K562 (cell line): ENCODE measurements at regions not wholly inside any gene's neighbourhood (a gene's known extent, or its start where the extent isn't known, plus 50 kb on each side); places are given as distances from the start of the nearest gene placed in this dataset.

Source experiments
- ATAC-seq: fragments of 200-7000 bp; cut with Tn5 transposase; 3 replicates; pipeline ENCODE4 v1.9.1; 2020; ENCODE audit warnings: moderate library complexity
- BruUV-seq: library from RNA; stranded (reverse); fragments of 400-500 nt; replicated peaks from 2 replicates; lab custom pipeline; 2021; lab: Mats Ljungman, UMichigan
- CTCF ChIA-PET: fragments of 300-600 bp; formaldehyde crosslinking; extraction: SDS; loops from one replicate; lab custom pipeline; 2021; ENCODE audit warnings: low intra/inter-chr PET ratio; lab: Yijun Ruan, JAX
- POLR2A ChIA-PET: fragments of 300-600, 350-650 bp; sonication (Branson Sonifier 250); formaldehyde crosslinking; extraction: SDS; loops from one replicate; lab custom pipeline; 2021; ENCODE audit warnings: antibody characterized with exemption, inconsistent platforms; lab: Yijun Ruan, JAX
- DNase-seq, 4 experiments: peaks; one replicate each; pipeline versions ENCODE4 v3.0.0 to v3.0.0-alpha.2; 2011 to 2018; ENCODE audit warnings: low spot score in 3 of 4, mixed read lengths in 3 of 4; ENCODE audit errors: extremely low read depth in 1 of 4
- FAIRE-seq: peaks from 2 replicates; lab custom pipeline; 2011; peaks lifted over from hg19 to GRCh38; lab: Jason Lieb, UNC
- H2AFZ ChIP-seq: 2 replicates; pipeline ENCODE4 v1.6.0; 2011; ENCODE audit warnings: low read depth, low read length, control low read depth, inconsistent platforms
- H3K27ac ChIP-seq: fragments of 200-600 bp; 3 replicates; pipeline ENCODE4 v1.8.0; 2011; ENCODE audit warnings: low read depth, mild to moderate bottlenecking, control low read depth, inconsistent platforms, low read length, moderate library complexity, mixed read lengths; ENCODE audit errors: extremely low read depth
- H3K27me3 ChIP-seq, 2 experiments: fragments of 300-600 bp in 1 of 2; 2 replicates in 1 of 2; 3 replicates in 1 of 2; pipeline versions ENCODE4 v1.6.0 to v1.8.0; 2011; ENCODE audit warnings: inconsistent platforms in 2 of 2, low read length in 2 of 2, mild to moderate bottlenecking in 1 of 2, mixed read lengths in 1 of 2, moderate library complexity in 1 of 2; ENCODE audit not compliant: control insufficient read depth in 2 of 2, insufficient read depth in 2 of 2
- H3K36me3 ChIP-seq: fragments of 300-600 bp; 3 replicates; pipeline ENCODE4 v1.8.0; 2011; ENCODE audit warnings: mild to moderate bottlenecking, low read length, inconsistent platforms; ENCODE audit not compliant: control insufficient read depth, insufficient read depth
- H3K4me1 ChIP-seq, 2 experiments: fragments of 200-600 bp in 1 of 2; replicated peaks in 1 of 2; 2 replicates in 1 of 2; 3 replicates in 1 of 2; pipeline versions ENCODE4 v1.5.1 to v1.8.0; 2011; ENCODE audit warnings: inconsistent platforms in 2 of 2, low read length in 2 of 2, mild to moderate bottlenecking in 1 of 2, mixed read lengths in 1 of 2, moderate library complexity in 1 of 2; ENCODE audit not compliant: control insufficient read depth in 2 of 2, insufficient read depth in 2 of 2
- H3K4me2 ChIP-seq: 2 replicates; pipeline ENCODE4 v1.6.1; 2011; ENCODE audit warnings: low read length, control low read depth, inconsistent platforms, mixed read lengths; ENCODE audit not compliant: insufficient read depth
- H3K4me3 ChIP-seq: fragments of 200-600 bp; sonication (generic), shearing (Covaris generic); 2 replicates; pipeline ENCODE4 v1.5.1; 2016; ENCODE audit warnings: control low read depth, inconsistent platforms
- H3K79me2 ChIP-seq: fragments of 200-600 bp; 3 replicates; pipeline ENCODE4 v1.8.0; 2011; ENCODE audit warnings: low read length, inconsistent platforms; ENCODE audit not compliant: control insufficient read depth, insufficient read depth
- H3K9ac ChIP-seq, 2 experiments: 2 replicates each; pipeline versions ENCODE4 v1.6.0 to v1.6.1; 2011; ENCODE audit warnings: low read depth in 2 of 2, low read length in 2 of 2, control low read depth in 1 of 2, inconsistent platforms in 1 of 2, mild to moderate bottlenecking in 1 of 2, mixed read lengths in 1 of 2; ENCODE audit not compliant: insufficient read depth in 1 of 2
- H3K9me1 ChIP-seq: one replicate; pipeline ENCODE4 v1.6.0; 2011; ENCODE audit warnings: inconsistent platforms, mild to moderate bottlenecking, low read length, moderate library complexity; ENCODE audit not compliant: control insufficient read depth, insufficient read depth
- H3K9me3 ChIP-seq: replicated peaks from 2 replicates; pipeline ENCODE4 v1.5.1; 2011; ENCODE audit warnings: low read depth, low read length, inconsistent platforms; ENCODE audit not compliant: control insufficient read depth, insufficient read depth
- H4K20me1 ChIP-seq: replicated peaks from 2 replicates; pipeline ENCODE4 v1.6.1; 2011; ENCODE audit warnings: low read length, inconsistent platforms, mixed read lengths; ENCODE audit not compliant: control insufficient read depth, insufficient read depth
- HNRNPK ChIP-seq: fragments of 200-400 bp; formaldehyde crosslinking; IDR thresholded peaks from one replicate; pipeline ENCODE4 v1.6.1; 2018; ENCODE audit warnings: mild to moderate bottlenecking, low read depth, low read length; ENCODE audit not compliant: poor library complexity, severe bottlenecking
- KAT8 ChIP-seq: fragments of 450-650 bp; IDR thresholded peaks from 2 replicates; pipeline ENCODE4 v1.6.1; 2016; ENCODE audit warnings: low read depth, mild to moderate bottlenecking
- RAD21 ChIP-seq, 2 experiments: fragments of 250-450 bp in 1 of 2; fragments of 450-650 bp in 1 of 2; sonication (Bioruptor Pico) in 1 of 2; formaldehyde crosslinking in 1 of 2; IDR thresholded peaks in 1 of 2; conservative IDR thresholded peaks in 1 of 2; 2 replicates each; pipeline versions ENCODE4 v1.4.0 to v1.8.0; 2020 to 2022; ENCODE audit warnings: mild to moderate bottlenecking in 2 of 2, moderate library complexity in 1 of 2
- SUPT5H ChIP-seq: fragments of 450-650 bp; IDR thresholded peaks from 2 replicates; pipeline ENCODE4 v1.6.1; 2016
- TARDBP ChIP-seq: fragments of 450-650 bp; IDR thresholded peaks from 2 replicates; pipeline ENCODE4 v1.6.1; 2016
- ZNF586 ChIP-seq: fragments of 450-650 bp; formaldehyde crosslinking; conservative IDR thresholded peaks from 2 replicates; pipeline ENCODE4 v1.4.0; 2020; ENCODE audit warnings: mild to moderate bottlenecking, moderate library complexity
- WGBS: fragments of 100-300 bp; shearing (Covaris generic); methylation state at CpG from one replicate; pipeline ENCODE4 v1.1.6; 2016; ENCODE audit warnings: low coverage, mixed read lengths; ENCODE audit not compliant: insufficient coverage; ENCODE audit errors: missing lambda C conversion rate; 5-methylcytosine and 5-hydroxymethylcytosine counted together
- in situ Hi-C: fragments of 300-500 bp; cut with MboI; formaldehyde crosslinking; loops from 4 replicates; pipeline ENCODE4 v1.15.0; 2018; ENCODE audit warnings: inconsistent platforms, mixed read lengths
- intact Hi-C: fragments of 100-400 bp; cut with micrococcal nuclease; formaldehyde crosslinking; loops from 2 replicates; pipeline ENCODE4 v1.14.2; 2022
- TF ChIP-seq, protein P1 (sequence below), 2 experiments: fragments of 450-650 bp in 1 of 2; sonication (generic) in 1 of 2; formaldehyde crosslinking; conservative IDR thresholded peaks; 2 replicates each; pipeline versions ENCODE4 v1.4.0 to v1.8.1; 2020 to 2022; ENCODE audit warnings: mild to moderate bottlenecking in 1 of 2, missing genetic modification reagents in 1 of 2

DNA sequence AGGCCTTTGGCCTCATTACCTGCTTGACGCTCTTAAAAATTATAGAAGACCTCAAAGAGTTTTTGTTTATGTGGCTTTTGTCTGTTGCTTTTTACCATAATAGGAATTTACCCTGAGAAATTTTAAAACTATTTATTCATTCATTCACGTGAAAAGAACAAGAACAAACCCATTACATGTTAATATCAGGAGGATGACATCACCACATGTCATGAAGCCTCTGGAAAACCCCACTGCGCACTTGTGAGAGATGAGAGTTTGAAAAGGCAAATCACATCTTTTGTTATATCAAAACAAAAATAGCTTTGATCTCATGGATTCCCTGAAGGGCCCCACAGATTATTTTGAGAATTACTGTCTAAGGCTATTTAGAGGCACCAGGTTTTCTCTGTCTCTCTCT is 61.3 kb upstream of the EYA2 start:
- Histone ChIP-seq H3K79me2 (no peaks in the 10 kb centered on the region), H3K4me2 (no peak overlapping the region), H3K9me3 (no peaks in the 10 kb centered on the region), H3K9me1 (no peaks in the 10 kb centered on the region), H3K4me3 (no peak overlapping the region), H3K27me3 (peaks cover 0 to 5% of the 10 kb centered on the region in 2 experiments; a peak in 4 of 5 replicates), H4K20me1 (no peaks in the 10 kb centered on the region; the same call in 1 of the 2 replicates), H2AFZ (no peak overlapping the region), H3K4me1 (no peaks in the 10 kb centered on the region), H3K27ac (no peak overlapping the region), H3K9ac (no peak overlapping the region), H3K36me3 (no peaks in the 10 kb centered on the region)
- DNase-seq (no peak), ATAC-seq (no peak), FAIRE-seq (no peak)
- BruUV-seq: no TSS peak
- WGBS: 0% methylated on average over 3 of the region's 3 CpGs
- TF ChIP-seq ZNF586 (CRISPR knock-in tag) (no peak), TARDBP (no peak), HNRNPK (no peak), RAD21 (CRISPR knock-in tag; conservative IDR thresholded peaks at IDR 0.05 in 1 of 2, IDR thresholded peaks at IDR 0.05 in 1 of 2) (no peak), KAT8 (no peak), SUPT5H (no peak)
- TF ChIP-seq, protein P1, sequence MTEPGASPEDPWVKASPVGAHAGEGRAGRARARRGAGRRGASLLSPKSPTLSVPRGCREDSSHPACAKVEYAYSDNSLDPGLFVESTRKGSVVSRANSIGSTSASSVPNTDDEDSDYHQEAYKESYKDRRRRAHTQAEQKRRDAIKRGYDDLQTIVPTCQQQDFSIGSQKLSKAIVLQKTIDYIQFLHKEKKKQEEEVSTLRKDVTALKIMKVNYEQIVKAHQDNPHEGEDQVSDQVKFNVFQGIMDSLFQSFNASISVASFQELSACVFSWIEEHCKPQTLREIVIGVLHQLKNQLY (CRISPR knock-in tag; conservative IDR thresholded peaks at IDR 0.05): no peak
- ChIA-PET CTCF (no interaction called here), POLR2A (no interaction called here)
- intact Hi-C loops: no loop called here
- in situ Hi-C loops: no loop called here
